ENCODE measurements at regions not wholly inside any gene's neighbourhood (a gene's known extent, or its start where the extent isn't known, plus 50 kb on each side); places are given as distances from the start of the nearest gene placed in this dataset.
"Not testable (repeated sequence)": the region's sequence is repeated elsewhere in the genome, so short reads cannot be mapped to it uniquely, and the experiment has no call there.

DNA sequence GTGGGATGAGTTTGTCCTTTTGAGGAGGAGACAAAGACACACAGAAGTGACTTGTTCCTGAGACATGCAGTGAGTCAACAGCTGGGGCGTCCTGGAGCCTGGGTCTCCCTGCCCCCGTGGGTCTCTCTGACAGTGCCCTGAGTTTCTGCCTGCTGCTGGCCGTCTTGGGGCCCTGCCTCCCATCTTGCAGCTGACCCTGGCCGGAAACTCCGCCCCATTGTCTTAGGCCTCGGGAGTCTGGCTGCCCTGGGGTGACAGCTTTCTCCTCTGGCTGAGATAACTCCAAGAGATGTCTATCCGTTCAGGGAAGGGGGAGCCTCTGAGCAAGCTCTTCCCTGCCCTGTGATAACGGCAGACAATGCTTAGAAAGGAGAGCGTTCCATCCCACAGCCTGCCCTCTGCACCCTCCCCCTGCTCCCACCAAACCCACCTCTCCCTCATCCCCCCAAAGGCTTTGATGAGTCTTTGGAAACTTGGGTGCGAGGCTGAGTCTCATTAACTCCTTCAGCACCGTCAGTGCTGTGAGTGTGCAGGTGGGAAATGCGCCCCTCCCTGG, 69.5 kb upstream of the PODXL start:
- no peaks in the 10 kb centered on the region for H3K9me3 ChIP-seq (ENCODE audit: low read depth)
- Mint-ChIP-seq H3K4me1 (peaks cover 38% of the 10 kb centered on the region), H3K9me3 (peaks cover 3% of the 10 kb centered on the region), H3K27ac (peak overlapping the region; percentile 79), H3K36me3 (no peaks in the 10 kb centered on the region), H3K27me3 (ENCODE audit: insufficient read depth, low read depth) (peaks cover 7% of the 10 kb centered on the region), H3K4me3 (peak overlapping the region; percentile 48)
- DNase-seq (ENCODE audit: low spot score): peak; percentile 78
- H3K79me2 ChIP-seq (ENCODE audit: low read depth): no peaks in the 10 kb centered on the region
- no peaks in the 10 kb centered on the region for H3K36me3 ChIP-seq
- H4K20me1 ChIP-seq (ENCODE audit: low read depth): no peaks in the 10 kb centered on the region
- peaks cover 30% of the 10 kb centered on the region for H3F3A ChIP-seq (ENCODE audit: low read depth)
- H3K4me3 ChIP-seq: peak overlapping the region; percentile 13
- H3K27me3 ChIP-seq: no peaks in the 10 kb centered on the region
- H3K9ac ChIP-seq: no peak overlapping the region
- no peak for TF ChIP-seq EZH2phosphoT487 (IDR thresholded peaks at IDR 0.05)
- TF ChIP-seq, protein P1, sequence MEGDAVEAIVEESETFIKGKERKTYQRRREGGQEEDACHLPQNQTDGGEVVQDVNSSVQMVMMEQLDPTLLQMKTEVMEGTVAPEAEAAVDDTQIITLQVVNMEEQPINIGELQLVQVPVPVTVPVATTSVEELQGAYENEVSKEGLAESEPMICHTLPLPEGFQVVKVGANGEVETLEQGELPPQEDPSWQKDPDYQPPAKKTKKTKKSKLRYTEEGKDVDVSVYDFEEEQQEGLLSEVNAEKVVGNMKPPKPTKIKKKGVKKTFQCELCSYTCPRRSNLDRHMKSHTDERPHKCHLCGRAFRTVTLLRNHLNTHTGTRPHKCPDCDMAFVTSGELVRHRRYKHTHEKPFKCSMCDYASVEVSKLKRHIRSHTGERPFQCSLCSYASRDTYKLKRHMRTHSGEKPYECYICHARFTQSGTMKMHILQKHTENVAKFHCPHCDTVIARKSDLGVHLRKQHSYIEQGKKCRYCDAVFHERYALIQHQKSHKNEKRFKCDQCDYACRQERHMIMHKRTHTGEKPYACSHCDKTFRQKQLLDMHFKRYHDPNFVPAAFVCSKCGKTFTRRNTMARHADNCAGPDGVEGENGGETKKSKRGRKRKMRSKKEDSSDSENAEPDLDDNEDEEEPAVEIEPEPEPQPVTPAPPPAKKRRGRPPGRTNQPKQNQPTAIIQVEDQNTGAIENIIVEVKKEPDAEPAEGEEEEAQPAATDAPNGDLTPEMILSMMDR (IDR thresholded peaks at IDR 0.05): peak; percentile 25
- TF ChIP-seq EZH2 (IDR thresholded peaks at IDR 0.05): no peak
- H3K4me2 ChIP-seq: peak overlapping the region; percentile 70
- H3K4me1 ChIP-seq: peaks cover 25% of the 10 kb centered on the region
- peak overlapping the region; percentile 21 for H3K27ac ChIP-seq
- H2AFZ ChIP-seq (replicated peaks): peak overlapping the region; percentile 57

DNA sequence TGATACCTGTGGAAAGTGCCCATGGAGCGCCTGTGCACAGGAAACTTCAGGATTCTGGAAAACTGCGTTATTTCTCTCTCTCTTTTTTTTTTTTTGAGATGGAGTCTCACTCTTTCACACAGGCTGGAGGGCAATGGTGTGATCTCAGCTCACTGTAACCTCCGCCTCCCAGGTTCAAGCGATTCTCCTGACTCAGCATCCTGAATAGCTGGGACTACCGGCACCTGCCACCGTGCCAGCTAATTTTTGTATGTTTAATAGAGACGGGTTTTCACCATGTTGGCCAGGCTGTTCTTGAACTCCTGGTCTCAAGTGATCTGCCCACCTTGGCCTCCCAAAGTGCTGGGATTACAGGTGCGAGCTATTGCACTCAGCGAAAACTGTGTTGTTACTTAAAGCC, 68.9 kb upstream of the PODXL start:
- not testable (repeated sequence) for H3K27me3 ChIP-seq; H3K27me3 Mint-ChIP-seq (ENCODE audit: insufficient read depth, low read depth); H3K36me3 ChIP-seq; H4K20me1 ChIP-seq (ENCODE audit: low read depth); H3K79me2 ChIP-seq (ENCODE audit: low read depth); H3K36me3 Mint-ChIP-seq; H2AFZ ChIP-seq (replicated peaks); H3K9me3 Mint-ChIP-seq; H3K9me3 ChIP-seq (ENCODE audit: low read depth); H3K9ac ChIP-seq; DNase-seq (ENCODE audit: low spot score)
- Mint-ChIP-seq H3K4me3 (peak overlapping the region; percentile 48), H3K4me1 (peaks cover 43% of the 10 kb centered on the region), H3K27ac (peak overlapping the region; percentile 53)
- H3K4me2 ChIP-seq: peak overlapping the region; percentile 70
- peak overlapping the region; percentile 21 for H3K27ac ChIP-seq
- peaks cover 30% of the 10 kb centered on the region for H3K4me1 ChIP-seq
- H3F3A ChIP-seq (ENCODE audit: low read depth): peaks cover 36% of the 10 kb centered on the region
- peak overlapping the region; percentile 13 for H3K4me3 ChIP-seq

DNA sequence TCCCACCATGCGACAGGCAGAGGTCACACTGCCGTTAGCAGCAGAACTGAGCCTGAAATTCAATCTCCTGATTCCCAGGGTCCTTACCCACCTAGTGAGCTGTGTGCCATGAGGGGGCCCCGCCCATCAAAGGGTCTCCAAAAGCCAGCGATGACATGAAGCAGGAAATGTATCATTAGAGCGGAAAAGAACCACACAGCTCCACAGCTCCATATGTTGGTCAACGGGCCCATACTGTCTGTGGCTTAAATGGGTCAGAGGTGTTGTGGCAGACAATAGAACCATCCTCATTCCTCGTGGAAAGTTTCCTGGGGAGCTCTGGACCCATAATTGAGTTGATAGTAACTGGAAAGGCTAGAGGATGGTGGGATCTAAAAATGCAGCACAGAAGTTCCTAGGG, 68.1 kb upstream of the PODXL start:
- H3K27me3 Mint-ChIP-seq (ENCODE audit: insufficient read depth, low read depth): peaks cover 6% of the 10 kb centered on the region
- TF ChIP-seq EZH2 (IDR thresholded peaks at IDR 0.05) (no peak), EZH2phosphoT487 (IDR thresholded peaks at IDR 0.05) (no peak)
- TF ChIP-seq, protein P1 (IDR thresholded peaks at IDR 0.05): no peak
- H3K27ac ChIP-seq: no peak overlapping the region
- H4K20me1 ChIP-seq (ENCODE audit: low read depth): no peaks in the 10 kb centered on the region
- no peak for DNase-seq (ENCODE audit: low spot score)
- H3K36me3 ChIP-seq: no peaks in the 10 kb centered on the region
- no peak overlapping the region for H3K27ac Mint-ChIP-seq
- H2AFZ ChIP-seq (replicated peaks): no peak overlapping the region
- H3F3A ChIP-seq (ENCODE audit: low read depth): peaks cover 44% of the 10 kb centered on the region
- no peak overlapping the region for H3K4me2 ChIP-seq
- peaks cover 48% of the 10 kb centered on the region for H3K4me1 Mint-ChIP-seq
- H3K4me3 Mint-ChIP-seq: no peak overlapping the region
- no peaks in the 10 kb centered on the region for H3K36me3 Mint-ChIP-seq
- no peaks in the 10 kb centered on the region for H3K27me3 ChIP-seq
- H3K9me3 Mint-ChIP-seq: peaks cover 3% of the 10 kb centered on the region
- H3K79me2 ChIP-seq (ENCODE audit: low read depth): no peaks in the 10 kb centered on the region
- H3K9ac ChIP-seq: no peak overlapping the region
- H3K9me3 ChIP-seq (ENCODE audit: low read depth): no peaks in the 10 kb centered on the region
- H3K4me3 ChIP-seq: no peak overlapping the region
- peaks cover 38% of the 10 kb centered on the region for H3K4me1 ChIP-seq

DNA sequence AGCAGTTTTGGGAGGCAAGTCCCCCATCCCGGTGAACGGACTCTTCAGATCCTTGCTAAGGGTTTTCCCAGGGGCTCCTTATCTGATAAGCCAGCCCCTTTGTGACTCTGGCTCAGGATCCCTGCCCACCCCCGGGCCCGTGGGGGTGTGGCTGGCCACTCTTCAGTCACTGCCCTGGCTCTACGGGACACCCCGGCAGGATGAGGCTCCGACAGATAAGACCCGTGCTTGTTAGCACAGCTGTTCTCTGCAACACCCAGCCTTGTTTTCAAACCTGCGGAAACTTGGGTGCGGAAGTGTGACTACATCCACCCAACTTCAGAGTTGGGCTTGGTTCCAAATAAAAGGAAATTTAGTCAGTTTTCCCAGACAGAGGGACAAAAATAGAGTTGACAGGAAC, 66.7 kb upstream of the PODXL start:
- H3K27ac Mint-ChIP-seq: no peak overlapping the region
- peaks cover 3% of the 10 kb centered on the region for H3K36me3 Mint-ChIP-seq
- DNase-seq (ENCODE audit: low spot score): no peak
- Histone ChIP-seq H3K9ac (no peak overlapping the region), H3K79me2 (ENCODE audit: low read depth) (no peaks in the 10 kb centered on the region), H4K20me1 (ENCODE audit: low read depth) (no peaks in the 10 kb centered on the region), H3K4me3 (no peak overlapping the region), H3K4me2 (no peak overlapping the region), H3K9me3 (ENCODE audit: low read depth) (no peaks in the 10 kb centered on the region), H3K27me3 (no peaks in the 10 kb centered on the region), H3K4me1 (peaks cover 42% of the 10 kb centered on the region), H3K36me3 (no peaks in the 10 kb centered on the region), H3K27ac (no peak overlapping the region), H2AFZ (replicated peaks) (no peak overlapping the region), H3F3A (ENCODE audit: low read depth) (peaks cover 52% of the 10 kb centered on the region)
- H3K4me3 Mint-ChIP-seq: no peak overlapping the region
- H3K27me3 Mint-ChIP-seq (ENCODE audit: insufficient read depth, low read depth): peaks cover 11% of the 10 kb centered on the region
- TF ChIP-seq EZH2phosphoT487 (IDR thresholded peaks at IDR 0.05) (no peak), EZH2 (IDR thresholded peaks at IDR 0.05) (no peak)
- TF ChIP-seq, protein P1 (IDR thresholded peaks at IDR 0.05): no peak
- peaks cover 3% of the 10 kb centered on the region for H3K9me3 Mint-ChIP-seq
- peaks cover 46% of the 10 kb centered on the region for H3K4me1 Mint-ChIP-seq
